ENCODE measurements at regions not wholly inside any gene's neighbourhood (a gene's known extent, or its start where the extent isn't known, plus 50 kb on each side); places are given as distances from the start of the nearest gene placed in this dataset.

DNA sequence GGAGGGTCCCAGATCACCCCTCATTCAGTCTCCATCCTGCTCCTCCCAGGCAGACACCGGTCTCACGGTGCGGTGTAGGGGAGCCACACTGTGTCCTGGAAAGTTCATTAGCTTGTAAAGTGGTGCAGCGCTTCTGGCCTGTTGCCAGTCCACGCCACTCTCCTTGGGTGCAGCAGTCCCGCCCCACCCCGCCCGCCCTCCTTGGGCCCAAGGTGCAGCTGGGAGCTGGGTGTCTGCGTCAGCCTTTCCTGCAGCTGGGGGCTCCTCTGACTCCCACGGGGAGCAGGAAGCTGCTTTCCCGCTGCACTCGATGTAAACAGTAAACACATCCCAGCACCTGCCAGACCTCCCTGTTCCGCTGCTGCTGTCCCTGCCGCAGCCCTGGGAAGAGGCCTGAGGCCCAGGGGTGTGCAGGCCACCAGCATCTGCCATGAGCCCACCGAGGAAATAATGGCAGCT, 53.8 kb upstream of the ASB18 start:
- H3K27ac ChIP-seq (ENCODE audit: low read depth, low read length): no peak overlapping the region
- H3K4me3 ChIP-seq (ENCODE audit: low read depth, low read length): no peak overlapping the region
- H3K27me3 ChIP-seq (ENCODE audit: control insufficient read depth, insufficient read depth, low read length): no peaks in the 10 kb centered on the region
- POLR2A ChIA-PET: no interaction called here
- no peaks in the 10 kb centered on the region for H3K9me3 ChIP-seq (ENCODE audit: control insufficient read depth, insufficient read depth, low read length)
- CTCF ChIA-PET: no interaction called here
- TF ChIP-seq, protein P1, sequence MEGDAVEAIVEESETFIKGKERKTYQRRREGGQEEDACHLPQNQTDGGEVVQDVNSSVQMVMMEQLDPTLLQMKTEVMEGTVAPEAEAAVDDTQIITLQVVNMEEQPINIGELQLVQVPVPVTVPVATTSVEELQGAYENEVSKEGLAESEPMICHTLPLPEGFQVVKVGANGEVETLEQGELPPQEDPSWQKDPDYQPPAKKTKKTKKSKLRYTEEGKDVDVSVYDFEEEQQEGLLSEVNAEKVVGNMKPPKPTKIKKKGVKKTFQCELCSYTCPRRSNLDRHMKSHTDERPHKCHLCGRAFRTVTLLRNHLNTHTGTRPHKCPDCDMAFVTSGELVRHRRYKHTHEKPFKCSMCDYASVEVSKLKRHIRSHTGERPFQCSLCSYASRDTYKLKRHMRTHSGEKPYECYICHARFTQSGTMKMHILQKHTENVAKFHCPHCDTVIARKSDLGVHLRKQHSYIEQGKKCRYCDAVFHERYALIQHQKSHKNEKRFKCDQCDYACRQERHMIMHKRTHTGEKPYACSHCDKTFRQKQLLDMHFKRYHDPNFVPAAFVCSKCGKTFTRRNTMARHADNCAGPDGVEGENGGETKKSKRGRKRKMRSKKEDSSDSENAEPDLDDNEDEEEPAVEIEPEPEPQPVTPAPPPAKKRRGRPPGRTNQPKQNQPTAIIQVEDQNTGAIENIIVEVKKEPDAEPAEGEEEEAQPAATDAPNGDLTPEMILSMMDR (IDR thresholded peaks at IDR 0.05; ENCODE audit: low read depth, low read length): no peak
- no peak for DNase-seq (ENCODE audit: low read depth, low spot score)

DNA sequence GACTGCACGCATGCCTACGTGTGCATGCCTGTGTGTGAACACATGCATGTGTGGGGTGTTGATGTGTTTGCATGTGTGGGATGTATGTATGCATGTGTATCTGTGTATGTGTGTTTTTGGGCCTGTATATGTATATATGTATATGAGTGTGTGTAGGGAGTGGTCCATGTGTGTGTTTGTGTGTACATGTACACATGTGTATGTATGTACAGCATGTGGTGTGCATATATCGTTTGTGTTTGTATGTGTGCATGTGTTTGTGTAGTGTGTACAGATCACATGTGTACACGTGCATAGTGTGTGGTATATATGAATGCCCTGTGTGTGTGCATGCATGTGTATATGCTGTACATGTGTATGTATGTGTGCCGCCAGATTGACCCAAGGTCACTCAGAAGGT, 54.2 kb upstream of the ASB18 start:
- TF ChIP-seq, protein P1 (IDR thresholded peaks at IDR 0.05; ENCODE audit: low read depth, low read length): no peak
- Histone ChIP-seq H3K27ac (ENCODE audit: low read depth, low read length) (no peak overlapping the region), H3K9me3 (ENCODE audit: control insufficient read depth, insufficient read depth, low read length) (no peaks in the 10 kb centered on the region), H3K4me3 (ENCODE audit: low read depth, low read length) (no peak overlapping the region), H3K27me3 (ENCODE audit: control insufficient read depth, insufficient read depth, low read length) (no peaks in the 10 kb centered on the region)
- no peak for DNase-seq (ENCODE audit: low read depth, low spot score)
- ChIA-PET POLR2A (no interaction called here), CTCF (no interaction called here)

DNA sequence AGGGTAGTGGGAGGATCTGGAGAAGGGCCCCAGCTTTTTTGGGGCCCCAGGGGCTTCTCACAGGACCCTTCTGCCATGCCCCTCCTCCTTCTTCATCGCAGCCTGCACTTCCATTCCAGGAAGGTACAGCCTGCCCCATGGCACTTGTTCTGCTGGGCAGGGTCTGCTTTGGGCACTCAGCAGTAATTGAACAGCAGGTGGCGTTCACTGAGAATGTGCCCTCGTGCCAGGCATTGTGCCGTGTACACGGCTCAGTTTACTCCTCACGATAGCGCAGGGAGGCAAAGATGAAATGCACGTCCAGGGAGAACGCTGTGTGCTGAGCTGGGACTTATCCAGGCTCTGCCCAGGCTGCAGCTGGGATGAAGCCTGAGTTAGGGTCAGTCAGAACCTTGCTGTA, 54.8 kb upstream of the ASB18 start:
- CTCF ChIA-PET: no interaction called here
- Histone ChIP-seq H3K27ac (ENCODE audit: low read depth, low read length) (no peak overlapping the region), H3K9me3 (ENCODE audit: control insufficient read depth, insufficient read depth, low read length) (no peaks in the 10 kb centered on the region), H3K27me3 (ENCODE audit: control insufficient read depth, insufficient read depth, low read length) (no peaks in the 10 kb centered on the region), H3K4me3 (ENCODE audit: low read depth, low read length) (no peak overlapping the region)
- POLR2A ChIA-PET: no interaction called here
- DNase-seq (ENCODE audit: low read depth, low spot score): no peak
- TF ChIP-seq, protein P1 (IDR thresholded peaks at IDR 0.05; ENCODE audit: low read depth, low read length): no peak

DNA sequence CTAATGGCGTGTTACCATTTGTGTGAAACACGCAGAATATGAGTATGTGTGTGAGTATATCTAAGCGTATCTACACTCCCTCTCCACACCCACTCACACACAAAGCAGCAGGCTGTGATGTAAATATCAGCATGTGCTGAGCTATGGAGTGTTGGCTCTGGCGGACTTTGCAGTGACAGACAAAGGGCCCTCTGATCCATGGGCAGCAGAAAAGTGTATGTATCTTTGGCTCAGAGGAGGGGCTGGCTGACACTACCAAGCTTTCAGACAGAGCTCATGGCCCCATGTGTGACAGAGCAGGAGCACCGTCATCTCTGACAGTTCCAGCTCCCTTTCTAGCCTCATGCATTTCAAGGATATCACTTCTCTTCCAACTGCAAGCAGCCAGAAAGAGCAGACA, 57.2 kb upstream of the ASB18 start:
- Histone ChIP-seq H3K27me3 (ENCODE audit: control insufficient read depth, insufficient read depth, low read length) (no peaks in the 10 kb centered on the region), H3K9me3 (ENCODE audit: control insufficient read depth, insufficient read depth, low read length) (no peaks in the 10 kb centered on the region), H3K27ac (ENCODE audit: low read depth, low read length) (no peak overlapping the region), H3K4me3 (ENCODE audit: low read depth, low read length) (no peak overlapping the region)
- CTCF ChIA-PET: interaction anchor here (0.5 to 1.2 kb wide), 2 partner anchors 31 to 142 kb away, joined by 3 to 5 read pairs; no protein-coding TSS in a partner anchor
- POLR2A ChIA-PET: no interaction called here
- TF ChIP-seq, protein P1 (IDR thresholded peaks at IDR 0.05; ENCODE audit: low read depth, low read length): no peak
- DNase-seq (ENCODE audit: low read depth, low spot score): no peak

DNA sequence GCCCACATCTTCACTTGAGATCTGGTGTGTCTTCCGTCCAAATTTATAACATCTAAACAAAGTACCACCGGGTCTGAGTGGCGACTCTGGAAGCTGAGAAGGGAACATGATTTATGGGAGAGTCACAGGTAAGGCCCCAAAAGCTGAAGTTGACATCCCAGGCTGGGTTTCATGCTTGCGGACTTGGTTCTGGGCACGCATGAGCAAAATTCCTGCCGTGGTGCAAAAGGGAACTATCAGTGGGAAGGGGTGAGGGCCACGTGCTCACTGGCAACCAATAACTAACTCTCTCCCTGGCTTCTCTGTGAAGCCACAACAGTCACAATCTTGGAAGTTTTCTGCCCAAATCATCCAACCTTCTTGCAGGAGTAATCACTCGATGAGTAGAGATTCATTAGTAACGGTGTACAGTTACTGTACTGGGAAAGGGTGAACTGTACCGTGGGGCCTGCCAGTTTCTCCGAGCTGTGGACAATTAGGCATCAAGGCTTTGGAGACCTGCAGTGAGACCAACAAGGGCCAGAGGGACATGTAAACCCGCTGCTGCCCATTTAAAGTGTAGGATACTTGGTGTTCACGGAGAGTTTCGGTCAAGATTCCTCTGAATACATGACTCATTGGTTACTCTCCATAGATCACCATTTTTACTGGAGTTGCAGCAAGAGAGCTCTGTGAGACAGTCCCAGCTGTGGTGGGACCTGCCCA, 69.4 kb upstream of the ASB18 start:
- ChIA-PET CTCF (interaction anchor here (1.2 to 2.1 kb wide), 2 partner anchors 10 to 19 kb away, joined by 3 to 8 read pairs; no protein-coding TSS in a partner anchor), POLR2A (no interaction called here)
- TF ChIP-seq, protein P1 (IDR thresholded peaks at IDR 0.05; ENCODE audit: low read depth, low read length): no peak
- Histone ChIP-seq H3K4me3 (ENCODE audit: low read depth, low read length) (no peak overlapping the region), H3K27me3 (ENCODE audit: control insufficient read depth, insufficient read depth, low read length) (peaks cover 3% of the 10 kb centered on the region), H3K27ac (ENCODE audit: low read depth, low read length) (no peak overlapping the region), H3K9me3 (ENCODE audit: control insufficient read depth, insufficient read depth, low read length) (no peaks in the 10 kb centered on the region; the same call in 1 of the 2 replicates)
- DNase-seq (ENCODE audit: low read depth, low spot score): no peak

Data from AG04450 (cell line).